Endothelial cell of umbilical vein (primary cell): ENCODE measurements at regions not wholly inside any gene's neighbourhood (a gene's known extent, or its start where the extent isn't known, plus 50 kb on each side); places are given as distances from the start of the nearest gene placed in this dataset.

Experiments
- EZH2 ChIP-seq: IDR thresholded peaks from 2 replicates; pipeline ENCODE4 v1.6.1; 2012; ENCODE audit warnings: borderline replicate concordance, low read depth, mild to moderate bottlenecking, moderate library complexity, low read length, inconsistent platforms; ENCODE audit not compliant: severe bottlenecking
- GATA2 ChIP-seq: IDR thresholded peaks from 2 replicates; pipeline ENCODE4 v1.7.0; 2011; ENCODE audit warnings: low read depth, mild to moderate bottlenecking, moderate library complexity, mixed read lengths, low read length; ENCODE audit not compliant: insufficient read length, insufficient read depth
- TF ChIP-seq, protein P1 (sequence below), 2 donors: IDR thresholded peaks; 1 replicate in 1 of 2; 2 replicates in 1 of 2; pipeline ENCODE4 v1.5.1; 2011; ENCODE audit warnings: low read length in 2 of 2, mild to moderate bottlenecking in 2 of 2, moderate library complexity in 2 of 2, control low read depth in 1 of 2, inconsistent platforms in 1 of 2, low read depth in 1 of 2; ENCODE audit not compliant: insufficient read depth in 1 of 2; ENCODE audit errors: extremely low read depth in 1 of 2

DNA sequence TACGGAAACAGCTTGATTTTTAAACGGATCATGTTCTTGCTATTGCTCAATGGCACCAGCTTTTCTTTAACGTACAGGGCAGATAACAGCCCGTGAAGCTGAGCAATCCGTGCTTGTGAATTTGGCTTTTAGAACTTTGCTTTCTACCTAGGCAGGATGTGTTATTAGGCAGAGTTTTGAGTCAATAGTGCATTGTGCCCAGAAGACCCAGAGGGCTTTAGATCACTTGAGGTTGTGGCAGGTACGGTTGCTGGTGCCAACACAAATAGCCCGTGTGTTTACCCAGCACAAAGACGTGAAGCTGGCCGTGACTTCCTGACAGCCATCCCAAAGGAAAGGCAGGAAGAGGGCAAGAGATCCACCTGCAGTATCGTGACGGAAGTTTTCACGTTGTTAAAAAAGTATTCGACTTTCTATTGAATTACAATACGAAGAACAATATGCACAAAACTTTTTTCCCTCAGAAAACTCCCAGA is 117.4 kb upstream of the FRMD1 start:
- TF ChIP-seq, protein P1, sequence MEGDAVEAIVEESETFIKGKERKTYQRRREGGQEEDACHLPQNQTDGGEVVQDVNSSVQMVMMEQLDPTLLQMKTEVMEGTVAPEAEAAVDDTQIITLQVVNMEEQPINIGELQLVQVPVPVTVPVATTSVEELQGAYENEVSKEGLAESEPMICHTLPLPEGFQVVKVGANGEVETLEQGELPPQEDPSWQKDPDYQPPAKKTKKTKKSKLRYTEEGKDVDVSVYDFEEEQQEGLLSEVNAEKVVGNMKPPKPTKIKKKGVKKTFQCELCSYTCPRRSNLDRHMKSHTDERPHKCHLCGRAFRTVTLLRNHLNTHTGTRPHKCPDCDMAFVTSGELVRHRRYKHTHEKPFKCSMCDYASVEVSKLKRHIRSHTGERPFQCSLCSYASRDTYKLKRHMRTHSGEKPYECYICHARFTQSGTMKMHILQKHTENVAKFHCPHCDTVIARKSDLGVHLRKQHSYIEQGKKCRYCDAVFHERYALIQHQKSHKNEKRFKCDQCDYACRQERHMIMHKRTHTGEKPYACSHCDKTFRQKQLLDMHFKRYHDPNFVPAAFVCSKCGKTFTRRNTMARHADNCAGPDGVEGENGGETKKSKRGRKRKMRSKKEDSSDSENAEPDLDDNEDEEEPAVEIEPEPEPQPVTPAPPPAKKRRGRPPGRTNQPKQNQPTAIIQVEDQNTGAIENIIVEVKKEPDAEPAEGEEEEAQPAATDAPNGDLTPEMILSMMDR (IDR thresholded peaks at IDR 0.05; ENCODE audit: extremely low read depth in 1 of 2, insufficient read depth in 1 of 2, low read depth in 1 of 2, low read length in 2 of 2): no peak
- TF ChIP-seq EZH2 (no peak), GATA2 (no peak)
